Eye (tissue), 1 donor: ENCODE measurements at regions not wholly inside any gene's neighbourhood (a gene's known extent, or its start where the extent isn't known, plus 50 kb on each side); places are given as distances from the start of the nearest gene placed in this dataset.

ENCODE experiments used
- DNase-seq: peaks from one replicate; pipeline ENCODE4 v3.0.0-alpha.2; 2015

DNA sequence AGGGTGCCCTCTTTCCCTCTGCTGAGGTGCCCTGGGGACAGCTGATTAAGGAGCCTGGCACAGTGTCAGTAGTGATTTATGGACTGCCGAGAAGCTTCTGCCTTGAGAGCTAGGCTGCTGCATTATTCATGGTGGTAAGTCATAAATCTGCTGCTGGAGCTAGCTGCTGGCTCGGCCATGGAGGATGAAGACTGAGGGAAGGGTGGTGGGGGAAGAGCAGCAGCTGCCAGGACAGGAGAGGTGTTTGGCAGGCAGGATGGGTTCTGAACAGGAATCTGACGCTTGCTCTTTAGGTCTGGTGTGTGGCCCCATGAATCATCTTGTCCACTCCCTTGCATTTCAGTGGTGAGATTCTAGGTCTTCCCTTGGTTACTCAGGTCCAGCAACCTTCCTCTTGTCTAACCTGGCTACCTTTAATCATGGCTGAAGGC, 296.3 kb downstream of the DYSF start:
- peak; percentile 51 for DNase-seq

DNA sequence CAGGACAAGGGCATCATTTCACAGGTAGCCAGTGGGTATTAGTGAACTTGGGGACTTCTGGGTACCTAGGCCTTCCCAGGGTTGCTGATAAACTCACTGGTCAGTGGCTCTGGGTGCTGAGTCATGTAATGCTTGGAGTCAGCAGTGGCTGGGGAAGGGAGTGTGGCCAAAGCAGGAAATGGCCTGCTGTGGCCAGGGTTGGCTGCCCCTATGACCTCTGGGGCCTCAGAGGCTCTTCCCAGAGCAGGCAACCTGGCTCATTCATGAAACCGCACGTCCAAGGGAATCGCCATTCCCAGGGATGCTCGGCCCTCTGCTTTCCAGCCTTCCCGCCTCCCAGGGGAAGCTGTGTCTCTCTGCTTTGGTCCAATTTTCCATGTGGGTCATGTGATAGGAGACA, 294.9 kb downstream of the DYSF start:
- no peak for DNase-seq

DNA sequence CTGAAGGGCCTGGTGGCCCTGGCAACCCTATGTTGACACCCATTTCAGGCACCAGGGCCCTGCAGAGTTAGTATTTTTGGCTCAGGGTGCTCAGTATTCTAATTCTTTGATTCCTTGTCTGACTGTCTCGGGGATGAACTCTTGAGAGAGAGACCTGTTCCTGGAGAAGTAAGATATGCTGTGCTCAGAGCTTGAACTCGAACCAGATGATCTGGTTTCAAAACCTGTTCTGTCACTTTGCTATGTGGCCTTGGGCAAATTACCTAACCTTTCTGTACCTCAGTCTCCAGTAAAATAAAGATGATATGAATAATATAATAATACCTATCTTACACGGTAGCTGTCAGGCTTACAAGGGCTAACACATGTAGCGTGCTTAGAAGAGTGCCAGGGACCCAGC, 294.2 kb downstream of the DYSF start:
- DNase-seq: peak; percentile 18

DNA sequence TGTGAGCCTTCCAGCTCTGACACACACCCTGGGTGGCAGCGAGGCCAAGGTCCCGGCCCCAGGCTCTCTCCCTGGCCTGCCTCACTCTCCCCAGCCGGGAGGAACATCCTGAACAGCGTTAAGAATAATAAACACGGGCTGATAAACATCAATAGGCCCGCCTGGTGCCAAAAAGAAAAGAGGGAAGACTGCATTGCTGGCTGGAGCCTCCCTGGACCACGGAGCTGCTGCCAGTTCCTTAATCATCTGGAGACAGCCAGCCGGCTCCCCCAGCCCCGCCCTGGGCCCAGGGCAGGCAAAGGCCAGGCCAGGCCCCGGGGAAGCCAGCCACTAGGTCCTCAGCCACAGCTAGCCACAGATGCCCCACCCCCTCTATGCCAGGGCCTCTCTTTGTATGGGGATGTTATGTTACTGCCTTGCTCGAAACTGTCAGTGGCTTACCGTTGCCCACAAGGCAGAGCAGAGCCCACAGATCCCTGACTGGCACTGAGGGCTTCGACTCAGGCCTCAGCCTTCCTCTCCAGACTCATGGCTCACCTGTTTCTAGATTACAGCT, 293.7 kb downstream of the DYSF start:
- no peak for DNase-seq

DNA sequence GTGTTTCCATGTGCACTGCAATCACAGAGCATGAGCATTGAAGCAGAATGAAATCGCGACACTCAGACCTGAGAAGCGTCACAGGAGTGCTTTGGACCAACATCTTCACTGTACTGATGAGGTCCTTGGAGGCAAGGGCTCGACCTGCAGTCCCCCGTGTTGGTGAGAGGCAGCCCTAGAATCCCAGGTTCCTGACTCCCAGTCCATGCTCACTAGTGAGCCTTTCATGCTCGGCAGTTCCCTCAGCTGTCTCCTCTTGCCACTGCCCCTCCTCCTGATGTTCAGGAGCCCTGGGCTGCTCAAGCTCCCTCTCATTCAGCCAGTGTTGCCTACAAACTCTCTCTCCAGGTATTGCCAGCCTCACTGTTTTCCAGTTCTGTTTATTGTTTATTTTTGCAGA, 291.4 kb downstream of the DYSF start:
- DNase-seq: no peak

DNA sequence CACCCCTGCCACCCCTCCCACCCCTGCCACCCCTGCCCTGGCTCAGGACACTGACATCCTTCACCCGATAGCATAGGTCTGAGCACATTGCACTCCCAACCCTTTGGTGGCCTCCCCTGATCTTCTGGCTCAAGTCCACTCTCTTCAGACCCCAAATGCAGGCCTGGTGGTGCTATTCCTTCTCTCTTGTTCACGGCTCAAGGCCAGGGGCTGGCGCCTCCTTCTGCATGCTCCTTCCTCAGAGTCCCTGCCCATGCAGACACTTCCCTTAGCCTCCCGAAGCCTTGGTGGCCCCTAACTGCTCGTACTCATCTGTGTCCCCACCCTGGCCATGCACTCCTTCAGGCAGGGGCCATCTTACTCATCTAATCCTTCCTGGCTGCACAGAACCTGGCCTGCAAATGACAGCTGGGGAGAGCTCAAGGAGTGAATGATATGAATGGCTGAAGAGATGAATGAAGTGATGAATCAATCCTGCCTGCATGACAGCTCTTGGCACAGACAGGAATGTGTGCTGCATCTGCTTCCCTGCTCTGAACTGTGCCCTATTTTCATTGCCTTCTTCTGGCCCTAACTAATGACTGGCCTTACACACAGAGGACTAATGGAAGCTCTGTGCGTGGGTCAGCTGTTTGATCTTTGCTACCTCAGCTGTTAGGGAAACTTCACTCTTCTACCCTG, 290.8 kb downstream of the DYSF start:
- DNase-seq: peak; percentile 22

DNA sequence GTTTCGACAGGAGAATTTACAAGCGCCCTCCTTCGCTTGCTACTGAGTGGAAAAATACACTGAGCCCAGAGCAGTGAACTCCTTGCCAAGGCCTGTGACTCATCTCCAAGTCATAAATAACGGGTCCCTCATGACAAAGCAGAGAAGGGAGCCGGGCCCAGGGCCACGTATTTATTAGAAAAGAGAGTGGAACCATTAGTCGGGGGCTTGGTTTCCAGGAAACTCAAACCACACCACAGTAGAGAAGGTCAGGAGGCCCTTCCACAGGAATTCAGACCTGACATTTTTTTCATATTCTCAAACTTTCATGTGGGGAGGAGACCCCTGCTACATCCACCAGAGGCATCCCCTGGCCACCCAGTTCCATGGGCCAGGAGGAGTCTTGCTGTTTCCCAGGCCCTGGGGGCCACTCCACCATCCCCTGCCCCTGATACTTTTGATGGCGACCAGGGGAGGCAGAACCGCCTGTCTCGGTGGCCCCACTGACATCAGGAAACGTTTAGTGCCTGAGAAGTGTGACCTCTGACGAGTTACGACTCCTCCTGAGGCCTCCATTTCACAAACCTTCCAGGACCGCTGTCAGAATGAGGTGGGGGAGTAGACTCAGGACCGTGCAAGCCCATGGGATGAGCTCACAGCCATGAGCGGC, 289.7 kb downstream of the DYSF start:
- DNase-seq: no peak

DNA sequence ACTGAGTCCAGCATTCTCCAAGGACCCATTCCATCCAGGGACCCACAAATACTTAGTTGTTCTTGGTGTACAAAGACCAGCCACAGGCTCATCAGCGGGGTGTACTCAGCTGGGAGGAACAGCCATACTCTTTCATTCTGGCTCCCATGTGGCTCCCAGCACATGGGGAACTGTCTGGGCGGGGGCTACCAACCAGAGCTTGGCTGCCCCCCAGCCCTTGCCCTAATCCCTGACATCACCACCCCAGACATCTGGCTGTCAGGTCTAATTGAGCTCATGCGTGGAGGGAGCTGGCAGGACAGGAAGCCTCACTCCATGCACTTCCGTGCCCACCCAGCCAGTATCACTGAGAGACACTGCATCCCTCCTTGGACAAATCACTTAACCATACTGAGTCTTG, 283.6 kb downstream of the DYSF start:
- no peak for DNase-seq

DNA sequence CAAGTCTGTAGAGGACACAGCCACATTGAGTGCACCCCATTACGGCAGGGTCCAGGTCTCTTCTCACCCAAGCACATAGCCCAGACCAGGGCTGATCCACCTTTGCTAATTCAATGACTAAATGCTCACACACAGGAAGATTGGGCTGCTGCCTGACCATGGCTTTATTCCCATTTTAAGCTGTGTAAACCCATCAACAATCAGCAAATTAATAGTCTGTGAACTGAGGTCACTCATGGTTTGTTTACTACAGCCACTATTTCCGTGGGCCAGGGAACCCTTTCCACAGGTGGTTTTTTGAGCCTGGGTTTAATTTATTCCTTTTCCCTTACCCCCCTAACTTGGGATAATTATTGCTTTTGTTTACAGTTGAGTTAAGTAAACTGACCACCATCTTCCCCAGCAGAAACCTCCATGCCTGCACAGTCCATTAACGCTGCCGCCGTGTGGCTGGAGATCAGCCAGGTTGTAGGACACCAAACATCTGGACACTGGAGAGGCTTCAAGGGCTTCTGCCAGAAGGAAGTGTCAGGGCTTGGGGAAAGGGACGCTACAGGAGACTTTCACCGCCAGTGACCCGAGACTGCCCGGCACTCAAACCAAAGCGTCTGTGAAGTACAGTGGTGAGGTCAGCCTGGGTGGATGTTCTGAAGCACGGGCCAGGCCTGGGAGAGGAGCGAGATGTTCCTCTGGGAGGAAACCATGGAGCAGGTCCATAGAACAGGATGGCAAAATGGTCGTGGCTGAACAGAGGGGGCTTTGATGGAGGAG, 282.9 kb downstream of the DYSF start:
- no peak for DNase-seq
